Panc1 (cell line): ENCODE measurements at regions not wholly inside any gene's neighbourhood (a gene's known extent, or its start where the extent isn't known, plus 50 kb on each side); places are given as distances from the start of the nearest gene placed in this dataset.

Experiments used
- ATAC-seq: fragments of 200-7000 bp; cut with Tn5 transposase; 2 replicates; pipeline ENCODE4 v1.9.1; 2020; ENCODE audit warnings: mild to moderate bottlenecking, moderate library complexity
- BruUV-seq: library from RNA; stranded (reverse); fragments of 400-500 nt; replicated peaks from 2 replicates; lab custom pipeline; 2021; lab: Mats Ljungman, UMichigan
- CTCF ChIA-PET: fragments of 300-600 bp; sonication (Branson Sonifier 250); formaldehyde crosslinking; loops from one replicate; lab custom pipeline; 2022; ENCODE audit warnings: antibody characterized with exemption; lab: Charles Lee
- POLR2A ChIA-PET: fragments of 300-600 bp; sonication (Branson Sonifier 250); formaldehyde crosslinking; loops from one replicate; lab custom pipeline; 2022; ENCODE audit warnings: antibody characterized with exemption; lab: Charles Lee
- DNase-seq: peaks from one replicate; pipeline ENCODE4 v3.0.0-alpha.2; 2010; ENCODE audit warnings: low read depth, low spot score
- H3K27ac ChIP-seq: 2 replicates; pipeline ENCODE4 v1.5.1; 2011; ENCODE audit warnings: mild to moderate bottlenecking, low read length, inconsistent platforms
- H3K27me3 ChIP-seq: fragments of 200-500 bp; sonication (Bioruptor generic); 2 replicates; pipeline ENCODE4 v1.6.0; 2014; ENCODE audit warnings: low read length, inconsistent platforms; ENCODE audit not compliant: control insufficient read depth, insufficient read depth
- H3K36me3 ChIP-seq: fragments of 200-500 bp; sonication (Bioruptor generic); 2 replicates; pipeline ENCODE4 v1.5.1; 2014; ENCODE audit warnings: inconsistent platforms, mild to moderate bottlenecking, low read length, moderate library complexity; ENCODE audit not compliant: control insufficient read depth, insufficient read depth
- H3K4me1 ChIP-seq: 2 replicates; pipeline ENCODE4 v1.5.1; 2011; ENCODE audit warnings: inconsistent platforms, mild to moderate bottlenecking, low read length, moderate library complexity; ENCODE audit not compliant: control insufficient read depth, insufficient read depth
- H3K4me3 ChIP-seq, 2 experiments: 2 replicates each; pipeline ENCODE4 v1.5.1; 2011 to 2012; ENCODE audit warnings: low read depth in 2 of 2, low read length in 2 of 2, mild to moderate bottlenecking in 2 of 2, inconsistent platforms in 1 of 2, moderate library complexity in 1 of 2
- H3K9me3 ChIP-seq: fragments of 200-500 bp; sonication (Bioruptor generic); 2 replicates; pipeline ENCODE4 v1.5.1; 2014; ENCODE audit warnings: low read depth, mild to moderate bottlenecking, inconsistent platforms, low read length, moderate library complexity; ENCODE audit not compliant: control insufficient read depth, insufficient read depth
- POLR2AphosphoS5 ChIP-seq: IDR thresholded peaks from 2 replicates; pipeline ENCODE4 v1.6.1; 2012; ENCODE audit warnings: mild to moderate bottlenecking, low read depth, low read length, moderate library complexity
- SIN3A ChIP-seq: IDR thresholded peaks from 2 replicates; pipeline ENCODE4 v1.6.1; 2012; ENCODE audit warnings: low read depth, mild to moderate bottlenecking, low read length, moderate library complexity, borderline replicate concordance; ENCODE audit not compliant: insufficient read depth
- TCF7L2 ChIP-seq: IDR thresholded peaks from 2 replicates; pipeline ENCODE4 v1.6.1; 2011; ENCODE audit warnings: mild to moderate bottlenecking, low read depth, low read length, inconsistent platforms
- in situ Hi-C: cut with HindIII; loops from 2 replicates; pipeline ENCODE4 v1.10.0; 2016; ENCODE audit warnings: low sequenced_read_pairs, low pct_unique_long_range_greater_than_20kb
- intact Hi-C: fragments of 100-400 bp; cut with micrococcal nuclease; formaldehyde crosslinking; loops from one replicate; pipeline ENCODE4 v1.10.0; 2022; ENCODE audit not compliant: unreplicated experiment
- TF ChIP-seq, protein P1 (sequence below), 2 experiments: IDR thresholded peaks; 2 replicates each; pipeline ENCODE4 v1.6.1; 2011 to 2012; ENCODE audit warnings: low read depth in 2 of 2, control low read depth in 1 of 2, low read length in 1 of 2, mild to moderate bottlenecking in 1 of 2, moderate library complexity in 1 of 2; ENCODE audit not compliant: insufficient read depth in 1 of 2
- TF ChIP-seq, protein P2 (sequence below): fragments of 450-650 bp; IDR thresholded peaks from 2 replicates; pipeline ENCODE4 v1.5.1; 2017; ENCODE audit warnings: mild to moderate bottlenecking

DNA sequence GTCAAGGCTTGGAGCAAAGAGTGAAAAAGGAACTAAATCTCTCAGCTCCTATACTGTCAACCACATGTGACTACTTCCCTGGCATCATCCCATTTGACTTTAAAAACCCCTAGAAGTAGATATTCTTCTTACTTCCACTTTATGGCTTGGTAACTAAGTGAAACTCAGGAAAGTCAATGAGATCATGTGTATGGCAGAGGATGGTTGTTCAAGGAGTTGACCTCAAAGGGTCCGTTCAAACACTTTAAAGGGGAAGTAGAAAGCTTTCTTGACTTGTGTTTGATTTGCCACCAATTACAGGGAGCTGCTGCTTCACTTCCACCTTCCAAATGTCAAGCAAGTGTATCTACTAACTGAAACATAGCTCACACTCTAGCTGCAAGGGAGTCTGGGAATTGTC, 187.2 kb downstream of the RAB28 start:
- H3K4me3 ChIP-seq: no peak overlapping the region
- H3K4me1 ChIP-seq: no peaks in the 10 kb centered on the region
- H3K27me3 ChIP-seq: no peaks in the 10 kb centered on the region
- H3K27ac ChIP-seq: no peak overlapping the region
- no peak for DNase-seq
- intact Hi-C loops: no loop called here
- TF ChIP-seq SIN3A: no peak
- TF ChIP-seq, protein P1, sequence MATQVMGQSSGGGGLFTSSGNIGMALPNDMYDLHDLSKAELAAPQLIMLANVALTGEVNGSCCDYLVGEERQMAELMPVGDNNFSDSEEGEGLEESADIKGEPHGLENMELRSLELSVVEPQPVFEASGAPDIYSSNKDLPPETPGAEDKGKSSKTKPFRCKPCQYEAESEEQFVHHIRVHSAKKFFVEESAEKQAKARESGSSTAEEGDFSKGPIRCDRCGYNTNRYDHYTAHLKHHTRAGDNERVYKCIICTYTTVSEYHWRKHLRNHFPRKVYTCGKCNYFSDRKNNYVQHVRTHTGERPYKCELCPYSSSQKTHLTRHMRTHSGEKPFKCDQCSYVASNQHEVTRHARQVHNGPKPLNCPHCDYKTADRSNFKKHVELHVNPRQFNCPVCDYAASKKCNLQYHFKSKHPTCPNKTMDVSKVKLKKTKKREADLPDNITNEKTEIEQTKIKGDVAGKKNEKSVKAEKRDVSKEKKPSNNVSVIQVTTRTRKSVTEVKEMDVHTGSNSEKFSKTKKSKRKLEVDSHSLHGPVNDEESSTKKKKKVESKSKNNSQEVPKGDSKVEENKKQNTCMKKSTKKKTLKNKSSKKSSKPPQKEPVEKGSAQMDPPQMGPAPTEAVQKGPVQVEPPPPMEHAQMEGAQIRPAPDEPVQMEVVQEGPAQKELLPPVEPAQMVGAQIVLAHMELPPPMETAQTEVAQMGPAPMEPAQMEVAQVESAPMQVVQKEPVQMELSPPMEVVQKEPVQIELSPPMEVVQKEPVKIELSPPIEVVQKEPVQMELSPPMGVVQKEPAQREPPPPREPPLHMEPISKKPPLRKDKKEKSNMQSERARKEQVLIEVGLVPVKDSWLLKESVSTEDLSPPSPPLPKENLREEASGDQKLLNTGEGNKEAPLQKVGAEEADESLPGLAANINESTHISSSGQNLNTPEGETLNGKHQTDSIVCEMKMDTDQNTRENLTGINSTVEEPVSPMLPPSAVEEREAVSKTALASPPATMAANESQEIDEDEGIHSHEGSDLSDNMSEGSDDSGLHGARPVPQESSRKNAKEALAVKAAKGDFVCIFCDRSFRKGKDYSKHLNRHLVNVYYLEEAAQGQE (IDR thresholded peaks at IDR 0.05; ENCODE audit: insufficient read depth in 1 of 2, low read depth in 2 of 2, low read length in 1 of 2): no peak
- TF ChIP-seq, protein P2, sequence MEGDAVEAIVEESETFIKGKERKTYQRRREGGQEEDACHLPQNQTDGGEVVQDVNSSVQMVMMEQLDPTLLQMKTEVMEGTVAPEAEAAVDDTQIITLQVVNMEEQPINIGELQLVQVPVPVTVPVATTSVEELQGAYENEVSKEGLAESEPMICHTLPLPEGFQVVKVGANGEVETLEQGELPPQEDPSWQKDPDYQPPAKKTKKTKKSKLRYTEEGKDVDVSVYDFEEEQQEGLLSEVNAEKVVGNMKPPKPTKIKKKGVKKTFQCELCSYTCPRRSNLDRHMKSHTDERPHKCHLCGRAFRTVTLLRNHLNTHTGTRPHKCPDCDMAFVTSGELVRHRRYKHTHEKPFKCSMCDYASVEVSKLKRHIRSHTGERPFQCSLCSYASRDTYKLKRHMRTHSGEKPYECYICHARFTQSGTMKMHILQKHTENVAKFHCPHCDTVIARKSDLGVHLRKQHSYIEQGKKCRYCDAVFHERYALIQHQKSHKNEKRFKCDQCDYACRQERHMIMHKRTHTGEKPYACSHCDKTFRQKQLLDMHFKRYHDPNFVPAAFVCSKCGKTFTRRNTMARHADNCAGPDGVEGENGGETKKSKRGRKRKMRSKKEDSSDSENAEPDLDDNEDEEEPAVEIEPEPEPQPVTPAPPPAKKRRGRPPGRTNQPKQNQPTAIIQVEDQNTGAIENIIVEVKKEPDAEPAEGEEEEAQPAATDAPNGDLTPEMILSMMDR: no peak
- TF ChIP-seq TCF7L2: no peak
- no peak for TF ChIP-seq POLR2AphosphoS5
- no peaks in the 10 kb centered on the region for H3K9me3 ChIP-seq
- POLR2A ChIA-PET: no interaction called here
- in situ Hi-C loops: no loop called here
- CTCF ChIA-PET: no interaction called here
- ATAC-seq: no peak
- BruUV-seq: no TSS peak
- no peaks in the 10 kb centered on the region for H3K36me3 ChIP-seq

GRCh38 chr4:13294961-13295605, 189.1 kb downstream of the RAB28 start:
- Histone ChIP-seq H3K4me1 (no peaks in the 10 kb centered on the region), H3K27ac (no peak overlapping the region), H3K9me3 (no peaks in the 10 kb centered on the region), H3K27me3 (no peaks in the 10 kb centered on the region), H3K36me3 (no peaks in the 10 kb centered on the region), H3K4me3 (no peak overlapping the region)
- CTCF ChIA-PET: no interaction called here
- in situ Hi-C loops: no loop called here
- POLR2A ChIA-PET: no interaction called here
- DNase-seq (no peak), ATAC-seq (no peak)
- intact Hi-C loops: no loop called here
- BruUV-seq: no TSS peak
- TF ChIP-seq, protein P2: no peak
- TF ChIP-seq, protein P1 (IDR thresholded peaks at IDR 0.05; ENCODE audit: insufficient read depth in 1 of 2, low read depth in 2 of 2, low read length in 1 of 2): no peak
- no peak for TF ChIP-seq SIN3A
